ENCODE measurements at regions not wholly inside any gene's neighbourhood (a gene's known extent, or its start where the extent isn't known, plus 50 kb on each side); places are given as distances from the start of the nearest gene placed in this dataset.

DNA sequence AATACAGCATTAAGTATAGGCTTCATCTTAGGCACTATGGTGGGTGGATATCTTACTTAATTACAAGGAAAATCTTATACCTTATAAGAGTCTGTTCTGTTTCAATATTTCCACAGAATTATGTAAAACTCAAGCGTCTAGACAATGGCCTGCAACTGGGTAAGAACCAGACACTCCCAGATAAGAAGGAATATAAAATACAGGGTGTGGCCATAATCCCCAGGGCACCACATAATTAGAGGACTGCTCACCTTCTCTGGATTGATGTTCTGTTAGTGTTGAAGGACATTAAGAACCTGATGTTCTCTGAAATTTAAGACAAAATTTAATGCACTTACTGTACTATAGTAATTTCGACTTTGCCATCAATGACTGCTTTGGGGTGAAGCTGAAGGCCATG lies 198.2 kb upstream of the ARSJ start:
- DNase-seq (ENCODE audit: low read depth in 1 of 2, low spot score in 1 of 2) = no peak

DNA sequence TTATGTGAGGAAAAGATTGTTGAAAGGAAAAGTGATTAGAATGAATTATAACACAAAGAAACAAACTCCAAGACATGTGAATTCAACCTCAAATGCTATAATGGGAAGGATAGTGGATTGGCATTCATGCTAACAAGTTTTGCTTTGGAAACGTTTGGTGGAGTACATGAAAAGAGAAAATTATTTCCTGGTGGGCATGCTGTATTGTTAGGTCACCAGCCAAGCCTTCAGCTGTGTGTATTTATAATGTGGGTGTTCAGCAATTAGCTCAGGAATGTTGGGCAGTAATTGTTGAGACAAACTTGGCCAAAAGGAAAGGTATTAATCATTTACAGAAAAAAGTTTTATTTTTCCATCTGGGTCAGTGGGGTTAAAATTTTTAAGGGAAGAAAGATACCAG lies 198.9 kb upstream of the ARSJ start:
- no peak for DNase-seq (ENCODE audit: low read depth in 1 of 2, low spot score in 1 of 2)

DNA sequence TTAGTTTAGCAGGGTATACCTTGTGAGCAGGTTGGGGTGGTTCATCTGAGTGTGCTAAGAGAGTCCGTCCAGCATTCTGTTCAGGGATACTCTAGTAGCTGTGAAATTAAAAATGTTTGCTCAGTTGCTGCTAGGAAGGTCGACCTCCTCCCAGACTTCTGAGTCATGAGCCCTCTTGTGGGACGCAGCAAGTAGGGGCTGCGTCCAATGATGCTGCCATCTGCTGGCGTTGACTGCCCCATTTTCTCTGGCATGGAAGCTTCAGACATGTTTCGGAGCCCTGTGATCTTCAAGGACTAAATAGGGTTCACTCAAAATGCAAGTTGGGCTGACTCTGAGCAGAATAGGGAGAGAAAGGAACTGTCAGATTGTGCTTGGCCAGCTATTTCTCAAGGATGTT lies 201.0 kb upstream of the ARSJ start:
- peak in 1 of 2 donors; percentile 29 for DNase-seq (ENCODE audit: low read depth in 1 of 2, low spot score in 1 of 2)

DNA sequence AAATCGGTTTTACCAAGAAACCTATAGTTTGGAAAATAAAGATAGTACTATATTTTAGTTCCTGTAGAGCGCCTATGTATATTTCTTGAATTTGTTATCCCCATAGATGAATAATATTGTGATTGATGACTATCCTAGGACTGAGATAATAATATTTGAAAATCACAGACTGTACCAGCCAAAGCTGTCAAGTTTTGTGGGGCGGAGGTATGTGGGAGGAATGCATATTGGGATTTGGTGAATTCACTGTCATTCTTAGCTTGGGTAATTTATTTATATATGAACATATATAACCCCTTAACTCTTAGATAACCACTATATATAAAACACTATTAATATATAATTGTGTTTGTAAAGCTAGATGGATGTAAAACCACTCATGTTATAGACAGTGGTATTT lies 205.5 kb upstream of the ARSJ start:
- DNase-seq (ENCODE audit: low read depth in 1 of 2, low spot score in 1 of 2) = no peak

DNA sequence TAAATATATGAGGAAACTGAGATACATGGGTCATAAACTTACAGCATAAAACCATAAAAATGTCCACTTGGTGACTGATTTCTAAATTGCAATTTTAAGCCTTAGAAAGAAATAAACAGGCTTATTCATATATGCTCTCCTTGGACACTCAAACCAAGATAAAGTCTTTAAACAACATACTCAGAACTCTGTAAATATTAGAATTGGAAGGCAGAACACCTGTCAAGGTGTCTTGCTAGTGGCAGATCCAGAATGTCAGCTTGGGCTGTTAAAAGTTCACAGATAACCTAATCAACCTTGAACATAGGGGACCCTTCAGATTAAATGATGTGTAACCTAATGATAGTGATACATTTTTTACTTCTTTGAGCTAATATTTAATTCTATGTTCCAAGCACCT lies 208.1 kb upstream of the ARSJ start:
- no peak for DNase-seq (ENCODE audit: low read depth in 1 of 2, low spot score in 1 of 2)

DNA sequence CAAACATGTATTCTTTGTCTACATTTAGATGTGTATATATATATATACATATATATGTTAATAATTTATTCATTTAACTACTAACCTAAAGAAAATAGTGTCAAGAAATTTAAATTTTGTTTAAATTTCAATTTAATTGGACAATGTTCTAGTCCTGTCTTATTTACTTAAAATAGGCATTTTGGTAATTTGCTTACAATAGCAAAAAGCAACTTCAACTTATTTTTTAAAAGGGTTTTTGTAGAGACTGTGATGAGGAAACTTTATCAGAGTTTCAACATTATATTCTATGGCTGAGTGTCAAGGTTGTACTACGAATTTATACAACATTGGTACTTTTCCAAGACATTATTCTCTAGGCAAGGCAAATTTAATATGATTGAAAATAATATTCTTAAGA lies 212.0 kb upstream of the ARSJ start:
- DNase-seq (ENCODE audit: low read depth in 1 of 2, low spot score in 1 of 2) = no peak

DNA sequence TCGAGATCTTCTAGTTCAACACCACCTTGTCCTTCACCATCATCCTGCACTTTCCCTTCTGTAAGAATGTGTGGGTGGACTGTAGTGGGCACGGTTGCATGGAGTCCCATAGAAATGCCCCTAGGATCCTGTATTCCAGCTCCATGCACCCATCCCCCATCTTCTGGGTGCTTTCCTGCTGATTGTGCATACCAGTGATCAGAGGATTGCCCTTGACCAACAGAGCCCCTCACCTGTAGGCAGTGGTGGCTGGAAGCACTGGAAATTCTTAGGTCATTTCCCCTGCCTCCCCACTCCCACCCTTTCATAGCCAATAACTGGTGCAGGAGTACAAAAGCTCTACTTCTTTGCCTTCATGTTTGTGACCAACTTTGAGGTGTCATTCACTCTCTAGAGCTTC lies 213.4 kb upstream of the ARSJ start:
- no peak for DNase-seq (ENCODE audit: low read depth in 1 of 2, low spot score in 1 of 2)

DNA sequence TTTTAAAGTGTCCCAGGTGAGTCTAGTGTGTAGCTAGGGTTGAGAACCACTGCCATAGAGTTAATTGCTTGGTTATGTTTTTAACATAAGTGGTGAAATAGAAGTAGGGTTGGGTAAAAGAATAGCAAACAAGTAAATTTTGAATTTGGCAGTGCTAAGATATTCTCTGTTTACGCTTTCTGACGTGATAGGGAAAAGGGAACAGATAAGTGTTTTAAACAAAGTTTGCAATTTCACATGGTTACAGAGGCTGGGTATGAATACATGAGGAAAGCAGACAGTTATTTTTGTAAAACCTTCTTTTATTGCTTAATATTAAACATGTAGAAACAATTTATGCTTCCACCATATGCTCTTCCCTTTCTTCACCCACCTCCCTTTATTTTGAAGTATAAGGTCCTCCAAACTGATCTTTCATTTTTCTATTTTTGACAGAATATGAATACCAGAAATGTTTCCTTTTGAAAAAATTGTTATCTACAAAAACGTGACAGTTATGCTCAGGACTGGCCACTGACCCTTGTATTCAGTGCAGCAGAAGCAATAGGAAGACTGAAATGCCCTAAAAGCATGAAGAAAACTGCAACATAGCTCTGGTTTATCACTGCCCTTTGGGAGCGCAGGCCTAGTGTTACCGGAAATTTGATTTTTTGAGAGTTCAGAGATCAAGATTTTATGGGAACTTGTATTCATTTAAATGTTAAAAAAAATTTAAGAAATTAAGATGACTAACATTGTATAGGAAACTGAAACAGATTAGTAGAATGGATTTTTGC lies 214.4 kb upstream of the ARSJ start:
- no peak for DNase-seq (ENCODE audit: low read depth in 1 of 2, low spot score in 1 of 2)

DNA sequence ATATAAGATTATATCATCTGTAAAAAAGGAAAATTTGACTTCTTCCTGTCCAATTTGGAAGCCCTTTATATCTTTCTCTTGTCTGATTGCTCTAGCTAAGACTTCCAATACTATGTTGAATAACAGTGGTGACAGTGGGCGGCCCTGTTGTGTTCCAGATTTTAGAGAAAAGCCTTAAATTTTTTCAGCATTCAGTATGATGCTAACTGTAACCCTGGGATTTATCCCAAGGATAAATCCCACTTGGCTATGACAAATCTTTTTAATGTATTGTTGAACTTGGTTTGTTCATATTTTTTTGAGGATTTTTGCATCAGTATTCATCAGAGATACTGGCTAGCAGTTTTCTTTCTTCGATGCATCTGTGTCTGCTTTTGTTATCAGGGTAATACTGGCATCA lies 217.2 kb upstream of the ARSJ start:
- DNase-seq (ENCODE audit: low read depth in 1 of 2, low spot score in 1 of 2) = no peak

DNA sequence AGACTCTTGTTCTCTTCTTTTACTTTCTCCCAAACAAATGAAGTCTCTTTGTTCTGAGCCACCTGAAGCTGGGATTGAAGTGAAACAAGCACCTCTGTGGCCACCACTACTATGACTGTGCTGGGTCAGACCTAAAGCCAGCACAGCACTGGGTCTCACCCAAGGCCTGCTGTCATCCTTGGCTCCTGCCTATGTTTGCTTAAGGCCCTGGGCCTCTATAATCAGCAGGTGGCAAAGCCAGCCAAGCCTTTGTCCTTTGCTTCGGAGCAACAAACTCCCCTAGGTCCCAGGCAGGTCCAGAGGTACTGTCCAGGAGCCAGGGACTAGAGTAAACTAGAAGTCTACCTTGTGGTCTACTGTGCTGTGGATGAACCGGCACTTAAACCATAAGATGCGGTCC lies 220.6 kb upstream of the ARSJ start:
- DNase-seq (ENCODE audit: low read depth in 1 of 2, low spot score in 1 of 2) = no peak

DNA sequence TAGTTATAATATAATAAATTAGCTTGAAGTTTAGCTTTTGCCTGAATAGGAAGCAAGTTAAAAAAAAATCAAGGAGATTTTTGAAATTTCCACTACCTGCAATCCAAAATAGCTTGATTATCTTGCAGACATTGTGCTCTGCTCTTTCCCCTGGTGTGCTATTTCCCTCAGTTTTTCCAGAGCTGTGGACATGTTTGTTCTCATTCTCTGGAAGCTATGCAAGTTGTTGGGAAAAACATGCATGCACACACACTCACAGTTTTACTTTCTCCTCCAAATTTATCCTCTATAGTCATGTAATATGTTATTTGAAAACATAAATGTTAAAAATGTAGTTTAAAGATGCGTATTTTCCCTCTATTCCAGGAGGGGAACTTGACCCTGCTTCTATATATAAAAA lies 225.8 kb upstream of the ARSJ start:
- no peak for DNase-seq (ENCODE audit: low read depth in 1 of 2, low spot score in 1 of 2)

DNA sequence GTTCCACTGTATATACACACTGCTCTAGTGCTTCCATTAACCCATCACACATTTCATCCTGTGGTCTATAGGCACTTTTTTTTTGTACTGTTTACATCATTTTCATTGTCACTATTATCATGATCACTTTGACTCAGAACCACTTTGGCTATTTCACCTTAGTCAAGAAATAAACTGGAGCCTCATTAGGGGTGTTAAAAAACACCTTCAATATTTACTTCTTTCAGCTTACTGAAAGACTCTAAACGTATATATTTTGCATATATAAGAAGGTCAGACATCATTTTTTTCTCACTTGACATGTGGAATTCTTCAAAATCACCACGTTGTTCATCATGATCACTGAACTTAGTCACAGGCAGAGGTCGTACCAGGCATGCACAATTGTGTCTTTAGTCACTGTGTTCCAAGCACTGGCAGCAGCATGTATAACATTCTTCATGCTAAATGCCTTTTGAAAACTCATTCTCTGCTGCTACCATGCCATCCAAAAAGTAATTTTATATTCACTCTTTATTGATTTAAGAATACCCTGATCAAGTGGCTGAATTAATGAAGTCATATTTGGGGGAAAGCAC lies 229.2 kb upstream of the ARSJ start:
- DNase-seq (ENCODE audit: low read depth in 1 of 2, low spot score in 1 of 2) = no peak

DNA sequence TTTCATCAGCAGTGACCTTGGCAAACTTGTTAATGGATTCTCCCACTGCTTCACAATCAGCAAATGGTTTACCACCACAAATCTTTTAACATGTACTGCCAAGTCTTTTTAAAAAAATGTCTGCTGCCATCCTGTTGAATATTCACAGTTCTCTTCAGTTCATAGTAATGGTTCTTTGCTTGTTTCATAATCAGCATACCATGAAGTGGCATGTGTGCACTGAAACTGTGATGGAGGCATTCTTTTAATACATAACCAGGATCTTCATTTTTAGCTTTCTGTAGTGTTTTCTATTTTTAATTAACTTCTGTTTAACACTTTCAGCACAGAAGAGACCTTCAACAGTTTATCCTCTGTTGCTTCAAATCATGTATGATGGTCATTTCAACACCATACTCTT lies 230.1 kb upstream of the ARSJ start:
- no peak for DNase-seq (ENCODE audit: low read depth in 1 of 2, low spot score in 1 of 2)

DNA sequence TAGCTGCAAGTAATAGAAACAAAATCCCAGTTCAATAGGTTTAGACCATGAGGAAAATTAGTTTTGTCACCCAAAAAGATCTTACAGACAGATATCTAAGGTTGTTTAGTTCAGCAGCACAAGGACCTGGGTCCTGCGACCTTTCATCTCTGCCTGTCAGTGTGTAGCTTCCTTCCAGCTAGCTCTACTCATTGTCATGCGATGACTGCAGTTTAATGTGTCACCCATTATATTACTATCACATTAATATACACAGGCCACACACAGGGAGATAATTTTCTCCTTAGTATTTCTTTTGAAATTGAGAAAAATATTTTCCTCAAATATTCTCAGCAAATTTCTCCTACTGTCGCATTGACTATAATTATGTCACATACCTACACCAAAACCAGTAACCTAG lies 232.1 kb upstream of the ARSJ start:
- DNase-seq (ENCODE audit: low read depth in 1 of 2, low spot score in 1 of 2) = no peak

DNA sequence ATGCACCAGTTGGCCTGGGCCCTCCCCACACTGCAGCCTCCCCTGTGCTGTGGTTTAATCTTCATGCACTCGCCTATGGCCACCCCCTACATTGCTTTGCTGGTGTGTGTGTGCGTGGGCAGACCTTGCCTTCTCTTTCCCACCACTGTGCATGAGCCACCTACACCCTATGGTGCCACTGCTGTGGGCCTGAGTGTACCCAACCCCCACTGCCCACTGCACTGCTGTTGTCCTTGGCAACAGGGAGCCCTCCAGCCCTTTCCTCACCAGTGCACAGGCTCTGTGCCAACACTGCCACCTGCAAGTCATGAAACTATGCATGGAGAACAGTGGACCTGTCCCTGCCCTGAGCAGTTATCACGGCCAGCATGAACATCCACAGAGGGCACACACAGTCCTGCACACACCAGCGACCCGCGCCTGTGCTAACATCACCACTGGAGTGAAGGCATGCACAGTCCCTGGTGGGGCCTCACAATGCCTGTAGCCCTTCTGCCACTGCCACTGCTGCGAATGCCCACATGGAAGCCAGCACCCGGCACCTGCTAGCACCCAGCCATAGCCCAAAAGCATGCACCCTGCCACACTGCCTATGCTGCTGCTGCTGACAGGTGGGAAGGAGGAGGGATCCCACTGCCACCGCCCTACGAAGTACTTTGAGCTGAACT lies 237.8 kb upstream of the ARSJ start:
- no peak for DNase-seq (ENCODE audit: low read depth in 1 of 2, low spot score in 1 of 2)

DNA sequence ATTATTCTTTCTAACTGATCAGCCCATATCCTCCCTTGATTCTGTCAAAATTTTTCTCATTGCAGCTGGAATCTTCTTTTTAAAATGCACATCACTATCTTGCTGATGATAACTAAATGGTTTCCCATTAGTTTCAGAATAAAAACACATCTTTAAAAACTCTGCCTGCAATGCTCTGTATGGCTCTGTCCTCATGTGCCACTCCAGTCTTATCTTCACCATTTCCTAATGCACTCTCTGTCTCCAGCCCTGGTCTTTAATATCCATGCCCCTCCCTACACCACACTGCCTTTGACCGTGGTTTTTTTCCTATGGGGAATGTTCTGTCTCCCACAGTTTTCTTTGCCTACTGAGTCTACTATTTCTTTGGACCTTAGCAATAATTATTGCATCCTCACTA lies 244.1 kb upstream of the ARSJ start:
- DNase-seq (ENCODE audit: low read depth in 1 of 2, low spot score in 1 of 2) = no peak

DNA sequence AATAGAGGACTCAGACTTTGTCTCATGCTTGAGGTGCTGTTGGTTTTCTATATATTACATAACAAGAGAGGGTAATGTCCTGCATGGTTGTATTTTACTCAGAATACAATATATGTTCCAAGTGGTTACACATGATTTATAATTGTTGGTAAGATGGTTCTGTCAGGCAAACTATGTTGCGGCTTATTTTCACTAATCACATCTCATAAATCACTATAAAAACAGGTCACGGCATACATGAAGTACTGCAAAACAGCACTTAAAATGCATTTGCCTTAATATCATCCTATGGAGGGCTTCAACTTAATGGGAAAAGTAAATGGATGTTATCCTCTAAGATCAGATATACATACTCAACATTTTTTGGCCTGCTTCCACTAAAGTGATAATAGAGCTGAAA lies 246.0 kb upstream of the ARSJ start:
- no peak for DNase-seq (ENCODE audit: low read depth in 1 of 2, low spot score in 1 of 2)

DNA sequence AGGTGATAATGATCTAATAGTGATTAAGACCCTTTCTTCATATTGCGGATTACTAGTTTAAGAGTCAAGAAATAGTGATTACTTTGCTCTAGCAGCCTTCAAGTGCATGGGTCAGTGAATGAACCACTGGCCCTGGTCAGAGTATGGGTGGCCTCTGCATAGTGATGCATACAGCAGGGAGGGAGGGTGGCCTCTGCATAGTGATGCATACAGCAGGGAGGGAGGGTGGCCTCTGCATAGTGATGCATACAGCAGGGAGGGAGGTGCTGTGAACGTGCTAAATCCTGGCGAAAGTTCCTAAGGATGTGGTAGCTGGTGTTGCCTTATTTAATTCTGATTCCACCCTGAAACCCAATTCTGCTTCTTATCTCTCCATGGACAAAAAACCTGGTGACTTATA lies 246.7 kb upstream of the ARSJ start:
- DNase-seq (ENCODE audit: low read depth in 1 of 2, low spot score in 1 of 2) = no peak

DNA sequence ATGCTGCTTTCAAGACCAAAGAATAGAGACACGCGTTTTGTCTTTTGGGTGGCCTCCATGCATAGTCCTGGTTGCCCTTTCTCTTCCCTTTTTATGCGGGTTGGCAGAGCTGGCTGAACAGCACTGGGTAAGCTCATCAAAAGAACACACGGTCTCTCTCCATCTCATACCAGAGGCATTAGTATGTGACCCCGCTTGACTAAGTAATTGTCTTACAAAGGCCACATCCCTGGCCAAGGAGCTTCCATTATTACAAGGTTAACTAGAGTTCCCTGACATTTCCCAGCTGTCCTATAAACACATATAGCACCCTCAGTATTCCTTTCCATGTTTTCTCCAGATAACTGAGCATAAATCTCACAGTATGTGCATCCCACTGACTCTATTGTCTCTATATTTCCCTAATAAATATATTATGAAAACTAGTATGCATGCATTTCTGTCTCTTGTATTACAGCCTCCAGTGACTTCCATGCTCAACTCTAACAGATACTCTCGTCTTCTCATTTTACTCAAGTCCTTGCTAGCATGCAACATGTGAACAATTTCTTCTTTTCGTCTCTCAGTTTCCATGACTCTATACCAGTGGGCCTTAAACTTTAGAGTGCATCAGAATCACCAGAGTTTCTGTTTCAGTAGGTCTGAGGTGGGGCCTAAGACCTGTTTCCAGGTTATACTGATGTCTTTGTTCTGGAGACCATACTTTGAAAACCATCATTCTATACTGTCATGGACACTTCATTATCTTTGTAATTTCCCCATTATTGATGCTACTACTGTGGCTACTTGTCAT lies 247.7 kb upstream of the ARSJ start:
- DNase-seq (ENCODE audit: low read depth in 1 of 2, low spot score in 1 of 2) = no peak

DNA sequence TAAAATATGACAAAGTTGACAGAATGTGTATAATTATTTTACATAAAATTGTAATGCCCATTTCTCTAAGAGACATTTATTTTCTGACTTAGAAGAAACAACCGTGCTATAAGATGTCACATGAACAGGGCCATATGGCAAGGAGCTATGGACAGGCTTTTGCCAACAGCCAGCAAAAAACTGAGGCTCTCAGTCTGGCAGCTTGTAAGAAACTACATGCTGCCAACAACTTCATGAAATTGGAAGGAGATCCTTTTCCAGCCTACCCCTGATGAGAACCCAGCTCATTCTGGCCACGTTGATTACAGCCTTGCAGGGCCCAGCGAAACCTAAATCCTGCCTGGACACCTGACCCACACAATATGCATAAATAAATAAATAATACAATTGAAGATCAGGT lies 250.3 kb upstream of the ARSJ start:
- no peak for DNase-seq (ENCODE audit: low read depth in 1 of 2, low spot score in 1 of 2)

DNA sequence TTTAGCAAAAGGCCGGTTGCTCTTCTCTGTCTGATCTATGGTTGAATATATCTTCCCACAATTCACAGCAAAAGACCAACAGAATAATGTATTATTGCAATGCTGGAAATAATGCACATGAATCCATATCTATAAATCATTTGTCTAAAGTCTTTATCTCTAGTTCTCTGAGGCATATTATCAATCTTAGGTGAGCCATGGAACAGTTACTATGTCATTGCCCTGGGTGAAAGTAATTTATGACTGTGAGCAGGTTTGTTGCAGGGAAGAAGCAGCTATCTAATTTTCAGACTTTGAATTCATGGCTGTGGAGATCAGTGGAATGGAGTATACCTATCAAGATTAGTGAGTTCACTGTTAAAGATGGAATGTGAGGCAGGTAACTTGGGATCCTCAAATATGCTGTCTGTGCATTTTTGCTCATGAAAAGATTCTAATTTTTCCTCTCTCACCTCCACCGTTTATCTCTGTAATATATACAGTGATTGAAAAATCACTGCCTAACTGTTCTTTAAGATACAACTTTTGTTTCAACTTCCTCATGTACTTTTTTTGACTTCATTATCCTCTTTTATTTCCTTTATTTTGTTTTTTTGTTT lies 256.8 kb upstream of the ARSJ start:
- no peak for DNase-seq (ENCODE audit: low read depth in 1 of 2, low spot score in 1 of 2)

DNA sequence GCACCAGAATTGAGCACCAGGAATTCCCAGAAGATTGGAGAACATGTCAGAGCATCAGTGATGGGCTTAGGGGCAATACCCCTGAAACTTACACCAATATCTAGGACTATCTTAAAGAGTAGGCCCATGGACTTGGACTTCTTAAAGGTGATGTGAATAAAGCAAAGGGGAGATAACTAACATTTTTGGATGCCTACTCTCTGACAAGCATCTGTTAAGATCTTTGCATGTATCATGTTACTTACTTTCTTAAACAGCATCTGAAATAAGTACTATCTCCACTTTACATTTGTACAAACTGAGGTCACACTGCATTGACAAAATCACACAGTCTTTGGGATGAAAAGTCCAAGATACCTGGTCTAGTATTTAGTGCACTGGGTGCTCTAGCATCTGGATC lies 258.6 kb upstream of the ARSJ start:
- DNase-seq (ENCODE audit: low read depth in 1 of 2, low spot score in 1 of 2) = no peak

Measured in stimulated activated CD4-positive, alpha-beta T cell treated with anti-CD3 and anti-CD28 coated beads, Interleukin-15, amount 100 ng/mL, for 1 hour (primary cell).